ENCODE measurements at regions not wholly inside any gene's neighbourhood (a gene's known extent, or its start where the extent isn't known, plus 50 kb on each side); places are given as distances from the start of the nearest gene placed in this dataset.

DNA sequence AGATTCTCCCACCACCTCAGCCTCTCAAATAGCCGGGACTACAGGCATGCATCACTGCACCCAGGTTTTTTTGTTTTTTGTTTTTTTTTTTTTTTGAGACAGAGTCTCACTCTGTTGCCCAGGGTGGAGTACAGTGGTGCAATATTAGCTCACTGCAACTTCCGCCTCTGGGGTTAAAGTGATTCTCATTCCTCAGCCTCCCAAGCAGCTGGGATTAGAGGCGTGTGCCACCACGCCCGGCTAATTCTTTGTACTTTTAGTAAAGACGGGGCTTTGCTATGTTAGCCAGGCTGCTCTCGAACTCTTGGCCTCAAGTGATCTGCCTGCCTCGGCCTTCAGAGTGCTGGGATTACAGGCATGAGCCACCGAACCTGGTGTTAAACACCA is 107.5 kb upstream of the KIF5B start:
- Histone ChIP-seq H3K4me1 (ENCODE audit: insufficient read depth, low read length, severe bottlenecking) (no peaks in the 10 kb centered on the region), H3K4me3 (ENCODE audit: low read depth, low read length, poor library complexity, severe bottlenecking) (no peak overlapping the region), H3K36me3 (ENCODE audit: insufficient read depth, low read length) (no peaks in the 10 kb centered on the region), H3K27ac (ENCODE audit: low read depth, low read length, poor library complexity, severe bottlenecking) (no peak overlapping the region), H3F3A (ENCODE audit: insufficient read depth, low read length) (no peaks in the 10 kb centered on the region), H3K79me2 (ENCODE audit: insufficient read depth, low read length) (no peaks in the 10 kb centered on the region), H3K27me3 (ENCODE audit: insufficient read depth, low read length) (peaks cover 3% of the 10 kb centered on the region; the same call in 1 of the 2 replicates), H4K20me1 (ENCODE audit: insufficient read depth, low read length) (no peaks in the 10 kb centered on the region), H3K9ac (ENCODE audit: low read length) (no peak overlapping the region), H3K9me3 (ENCODE audit: low read length) (no peaks in the 10 kb centered on the region), H3K9me2 (ENCODE audit: low read depth, low read length) (no peaks in the 10 kb centered on the region), H2AFZ (ENCODE audit: low read length) (no peak overlapping the region), H3K4me2 (ENCODE audit: low read length) (no peak overlapping the region)
- TF ChIP-seq EZH2 (IDR thresholded peaks at IDR 0.05; ENCODE audit: borderline replicate concordance, low read length), result no peak
- TF ChIP-seq, protein P1, sequence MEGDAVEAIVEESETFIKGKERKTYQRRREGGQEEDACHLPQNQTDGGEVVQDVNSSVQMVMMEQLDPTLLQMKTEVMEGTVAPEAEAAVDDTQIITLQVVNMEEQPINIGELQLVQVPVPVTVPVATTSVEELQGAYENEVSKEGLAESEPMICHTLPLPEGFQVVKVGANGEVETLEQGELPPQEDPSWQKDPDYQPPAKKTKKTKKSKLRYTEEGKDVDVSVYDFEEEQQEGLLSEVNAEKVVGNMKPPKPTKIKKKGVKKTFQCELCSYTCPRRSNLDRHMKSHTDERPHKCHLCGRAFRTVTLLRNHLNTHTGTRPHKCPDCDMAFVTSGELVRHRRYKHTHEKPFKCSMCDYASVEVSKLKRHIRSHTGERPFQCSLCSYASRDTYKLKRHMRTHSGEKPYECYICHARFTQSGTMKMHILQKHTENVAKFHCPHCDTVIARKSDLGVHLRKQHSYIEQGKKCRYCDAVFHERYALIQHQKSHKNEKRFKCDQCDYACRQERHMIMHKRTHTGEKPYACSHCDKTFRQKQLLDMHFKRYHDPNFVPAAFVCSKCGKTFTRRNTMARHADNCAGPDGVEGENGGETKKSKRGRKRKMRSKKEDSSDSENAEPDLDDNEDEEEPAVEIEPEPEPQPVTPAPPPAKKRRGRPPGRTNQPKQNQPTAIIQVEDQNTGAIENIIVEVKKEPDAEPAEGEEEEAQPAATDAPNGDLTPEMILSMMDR (IDR thresholded peaks at IDR 0.05; ENCODE audit: low read length), result no peak

DNA sequence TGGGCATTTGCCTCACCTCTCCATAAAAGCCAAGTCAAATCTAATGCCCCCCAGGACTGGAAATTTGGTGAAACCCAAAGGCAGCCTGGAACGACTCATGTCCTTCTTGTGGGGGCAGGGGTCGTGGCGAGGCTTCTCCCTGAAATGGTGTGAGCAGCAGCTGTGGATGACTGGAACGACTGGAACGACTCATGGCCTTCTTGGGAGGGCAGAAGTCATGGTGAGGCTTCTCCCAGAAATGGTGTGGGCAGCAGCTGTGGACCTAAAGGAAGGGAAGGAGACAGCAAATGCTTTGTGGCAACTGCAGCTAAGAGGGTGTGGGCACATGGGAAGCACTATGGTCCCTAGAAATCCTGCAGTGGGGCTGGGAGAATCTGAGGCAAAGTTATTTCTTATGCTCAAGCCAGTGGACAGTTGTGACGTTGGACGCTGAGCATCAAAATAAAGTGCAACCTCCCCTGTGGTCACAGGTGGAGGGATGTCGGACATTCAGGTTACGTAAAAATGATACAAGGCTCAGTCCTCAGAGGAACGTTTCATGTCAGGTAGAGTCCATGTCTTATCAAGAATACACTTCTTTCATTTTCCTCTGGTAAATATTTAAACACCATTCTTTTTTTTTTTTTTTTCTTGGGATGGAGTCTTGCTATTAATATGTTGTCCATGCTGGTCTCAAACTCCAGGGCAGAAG is 107.0 kb upstream of the KIF5B start:
- H3K27ac ChIP-seq (ENCODE audit: low read depth, low read length, poor library complexity, severe bottlenecking), result no peak overlapping the region
- no peaks in the 10 kb centered on the region for H3K9me3 ChIP-seq (ENCODE audit: low read length)
- no peaks in the 10 kb centered on the region for H3K79me2 ChIP-seq (ENCODE audit: insufficient read depth, low read length)
- no peaks in the 10 kb centered on the region for H4K20me1 ChIP-seq (ENCODE audit: insufficient read depth, low read length)
- no peak overlapping the region for H3K4me2 ChIP-seq (ENCODE audit: low read length)
- H3K27me3 ChIP-seq (ENCODE audit: insufficient read depth, low read length), result peaks cover 3% of the 10 kb centered on the region; the same call in 1 of the 2 replicates
- H2AFZ ChIP-seq (ENCODE audit: low read length), result no peak overlapping the region
- H3K4me1 ChIP-seq (ENCODE audit: insufficient read depth, low read length, severe bottlenecking), result no peaks in the 10 kb centered on the region
- H3F3A ChIP-seq (ENCODE audit: insufficient read depth, low read length), result no peaks in the 10 kb centered on the region
- H3K9ac ChIP-seq (ENCODE audit: low read length), result no peak overlapping the region
- H3K4me3 ChIP-seq (ENCODE audit: low read depth, low read length, poor library complexity, severe bottlenecking), result no peak overlapping the region
- TF ChIP-seq, protein P1 (IDR thresholded peaks at IDR 0.05; ENCODE audit: low read length), result no peak
- no peak for TF ChIP-seq EZH2 (IDR thresholded peaks at IDR 0.05; ENCODE audit: borderline replicate concordance, low read length)
- no peaks in the 10 kb centered on the region for H3K36me3 ChIP-seq (ENCODE audit: insufficient read depth, low read length)
- H3K9me2 ChIP-seq (ENCODE audit: low read depth, low read length), result no peaks in the 10 kb centered on the region

DNA sequence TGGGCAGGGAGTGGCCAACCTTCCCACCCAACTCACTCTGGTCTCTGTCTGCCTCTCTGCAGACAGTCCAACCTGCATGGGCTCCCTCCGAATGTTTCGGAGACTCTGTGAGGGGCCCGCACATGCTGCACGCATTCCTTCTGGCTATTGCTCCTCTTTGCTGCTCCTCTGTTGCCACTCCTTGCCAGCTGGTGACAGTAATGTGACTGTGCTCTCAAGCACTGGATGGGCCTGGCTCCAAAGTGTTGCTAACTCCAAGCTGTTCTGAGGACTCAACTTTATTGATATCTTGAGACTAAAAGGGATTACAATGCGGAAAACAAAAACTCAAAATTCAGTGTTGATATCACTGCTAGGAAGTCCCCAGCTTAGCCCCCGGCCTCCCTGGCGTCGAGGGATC is 105.4 kb upstream of the KIF5B start:
- H3K4me3 ChIP-seq (ENCODE audit: low read depth, low read length, poor library complexity, severe bottlenecking), result no peak overlapping the region

More for the DNA sequence above, 105.4 kb upstream of the KIF5B start:
- Histone ChIP-seq H3K9me3 (ENCODE audit: low read length) (no peaks in the 10 kb centered on the region), H3K4me2 (ENCODE audit: low read length) (no peak overlapping the region), H3F3A (ENCODE audit: insufficient read depth, low read length) (no peaks in the 10 kb centered on the region), H3K27me3 (ENCODE audit: insufficient read depth, low read length) (no peaks in the 10 kb centered on the region; the same call in 1 of the 2 replicates), H3K9ac (ENCODE audit: low read length) (no peak overlapping the region), H3K4me1 (ENCODE audit: insufficient read depth, low read length, severe bottlenecking) (no peaks in the 10 kb centered on the region), H3K79me2 (ENCODE audit: insufficient read depth, low read length) (no peaks in the 10 kb centered on the region), H4K20me1 (ENCODE audit: insufficient read depth, low read length) (no peaks in the 10 kb centered on the region), H3K9me2 (ENCODE audit: low read depth, low read length) (no peaks in the 10 kb centered on the region), H3K27ac (ENCODE audit: low read depth, low read length, poor library complexity, severe bottlenecking) (no peak overlapping the region), H3K36me3 (ENCODE audit: insufficient read depth, low read length) (no peaks in the 10 kb centered on the region), H2AFZ (ENCODE audit: low read length) (no peak overlapping the region)
- no peak for TF ChIP-seq EZH2 (IDR thresholded peaks at IDR 0.05; ENCODE audit: borderline replicate concordance, low read length)
- TF ChIP-seq, protein P1 (IDR thresholded peaks at IDR 0.05; ENCODE audit: low read length), result no peak

Measured in OCI-LY1 (cell line).